Endothelial cell of umbilical vein (primary cell): ENCODE measurements at regions not wholly inside any gene's neighbourhood (a gene's known extent, or its start where the extent isn't known, plus 50 kb on each side); places are given as distances from the start of the nearest gene placed in this dataset.

ENCODE experiments used
- BruUV-seq: library from RNA; stranded (reverse); fragments of 400-500 nt; replicated peaks from 2 replicates; lab custom pipeline; 2021; lab: Mats Ljungman, UMichigan
- CTCF ChIA-PET: fragments of 300-600, 350-600 bp; sonication (Branson Sonifier 250); formaldehyde crosslinking; loops from one replicate; lab custom pipeline; 2021; ENCODE audit warnings: antibody characterized with exemption, inconsistent platforms; lab: Charles Lee
- POLR2A ChIA-PET: fragments of 300-600, 350-600 bp; sonication (Branson Sonifier 250); formaldehyde crosslinking; loops from one replicate; lab custom pipeline; 2021; ENCODE audit warnings: antibody characterized with exemption, inconsistent platforms; lab: Charles Lee
- DNase-seq: peaks from one replicate; pipeline ENCODE4 v3.0.0-alpha.2; 2011; ENCODE audit warnings: low read depth, low spot score
- FAIRE-seq: peaks from 2 replicates; lab custom pipeline; 2011; peaks lifted over from hg19 to GRCh38; lab: Jason Lieb, UNC
- H2AFZ ChIP-seq: 2 replicates; pipeline ENCODE4 v1.6.0; 2012; ENCODE audit warnings: low read depth, low read length, control low read depth, inconsistent platforms
- H3K27ac ChIP-seq: 2 replicates; pipeline ENCODE4 v1.5.1; 2011; ENCODE audit warnings: low read depth, mild to moderate bottlenecking, control low read depth, low read length, moderate library complexity; ENCODE audit not compliant: insufficient read depth
- H3K27me3 ChIP-seq, 2 experiments: 2 replicates each; pipeline versions ENCODE4 v1.6.0 to v1.6.1; 2011; ENCODE audit warnings: low read length in 2 of 2, mixed read lengths in 1 of 2; ENCODE audit not compliant: control insufficient read depth in 2 of 2, insufficient read depth in 2 of 2
- H3K36me3 ChIP-seq, 2 experiments: 2 replicates in 1 of 2; 3 replicates in 1 of 2; pipeline ENCODE4 v1.5.1; 2011; ENCODE audit warnings: low read length in 2 of 2, mild to moderate bottlenecking in 1 of 2, moderate library complexity in 1 of 2; ENCODE audit not compliant: control insufficient read depth in 2 of 2, insufficient read depth in 2 of 2; ENCODE audit errors: extremely low read depth in 1 of 2
- H3K4me1 ChIP-seq: 3 replicates; pipeline ENCODE4 v1.5.1; 2011; ENCODE audit warnings: mild to moderate bottlenecking, low read length; ENCODE audit not compliant: control insufficient read depth, insufficient read depth; ENCODE audit errors: extremely low read depth
- H3K4me2 ChIP-seq: 2 replicates; pipeline ENCODE4 v1.6.1; 2011; ENCODE audit warnings: low read length, control low read depth, mixed read lengths; ENCODE audit not compliant: insufficient read depth
- H3K4me3 ChIP-seq, 3 experiments: fragments of 200-600 bp in 1 of 3; sonication (generic), shearing (Covaris generic) in 1 of 3; replicated peaks in 1 of 3; 2 replicates each; pipeline ENCODE4 v1.5.1; 2011 to 2016; ENCODE audit warnings: control low read depth in 3 of 3, low read length in 3 of 3, mild to moderate bottlenecking in 2 of 3, inconsistent platforms in 1 of 3, low read depth in 1 of 3, moderate library complexity in 1 of 3; ENCODE audit not compliant: insufficient read depth in 1 of 3
- H3K79me2 ChIP-seq: 2 replicates; pipeline ENCODE4 v1.6.0; 2012; ENCODE audit warnings: low read length, inconsistent platforms; ENCODE audit not compliant: control insufficient read depth, insufficient read depth
- H3K9ac ChIP-seq: replicated peaks from 2 replicates; pipeline ENCODE3; 2011; ENCODE audit warnings: low read length, control low read depth; ENCODE audit not compliant: insufficient read depth; ENCODE audit errors: extremely low read depth
- H3K9me1 ChIP-seq: replicated peaks from 3 replicates; pipeline ENCODE4 v1.6.0; 2011; ENCODE audit warnings: mild to moderate bottlenecking, low read length; ENCODE audit not compliant: control insufficient read depth, insufficient read depth; ENCODE audit errors: extremely low read depth
- H3K9me3 ChIP-seq: replicated peaks from 2 replicates; pipeline ENCODE4 v1.5.1; 2012; ENCODE audit warnings: low read length, inconsistent platforms; ENCODE audit not compliant: control insufficient read depth, insufficient read depth
- H4K20me1 ChIP-seq: replicated peaks from 2 replicates; pipeline ENCODE3; 2011; ENCODE audit warnings: mild to moderate bottlenecking, low read length; ENCODE audit not compliant: control insufficient read depth, insufficient read depth; ENCODE audit errors: extremely low read depth
- CTCF ChIP-seq, 2 donors: IDR thresholded peaks; 1 replicate in 1 of 2; 2 replicates in 1 of 2; pipeline ENCODE4 v1.5.1; 2011; ENCODE audit warnings: low read length in 2 of 2, mild to moderate bottlenecking in 2 of 2, moderate library complexity in 2 of 2, control low read depth in 1 of 2, inconsistent platforms in 1 of 2, low read depth in 1 of 2; ENCODE audit not compliant: insufficient read depth in 1 of 2; ENCODE audit errors: extremely low read depth in 1 of 2
- EZH2 ChIP-seq: IDR thresholded peaks from 2 replicates; pipeline ENCODE4 v1.6.1; 2012; ENCODE audit warnings: borderline replicate concordance, low read depth, mild to moderate bottlenecking, moderate library complexity, low read length, inconsistent platforms; ENCODE audit not compliant: severe bottlenecking
- FOS ChIP-seq: IDR thresholded peaks from 2 replicates; pipeline ENCODE4 v1.6.1; 2011; ENCODE audit warnings: mild to moderate bottlenecking, low read length, moderate library complexity, borderline replicate concordance; ENCODE audit not compliant: insufficient read depth
- GATA2 ChIP-seq: IDR thresholded peaks from 2 replicates; pipeline ENCODE4 v1.7.0; 2011; ENCODE audit warnings: low read depth, mild to moderate bottlenecking, moderate library complexity, mixed read lengths, low read length; ENCODE audit not compliant: insufficient read length, insufficient read depth
- JUN ChIP-seq: IDR thresholded peaks from 2 replicates; pipeline ENCODE4 v1.6.1; 2011; ENCODE audit warnings: borderline replicate concordance, low read depth; ENCODE audit not compliant: insufficient read length, insufficient read depth
- MAX ChIP-seq: IDR thresholded peaks from 2 replicates; pipeline ENCODE4 v1.6.1; 2011; ENCODE audit not compliant: insufficient read depth, insufficient read length
- MYC ChIP-seq: IDR thresholded peaks from one replicate; pipeline ENCODE4 v1.6.1; 2011; ENCODE audit warnings: mild to moderate bottlenecking, low read depth, low read length
- POLR2A ChIP-seq: IDR thresholded peaks from 2 replicates; pipeline ENCODE4 v1.6.1; 2012; ENCODE audit warnings: low read depth, mild to moderate bottlenecking, control low read depth, low read length
- POLR2AphosphoS5 ChIP-seq: IDR thresholded peaks from 2 replicates; pipeline ENCODE4 v1.6.1; 2012; ENCODE audit warnings: low read depth, mild to moderate bottlenecking, control low read depth, low read length, moderate library complexity; ENCODE audit not compliant: insufficient read depth
- dilution Hi-C: fragments of 300-500 bp; cut with MboI; formaldehyde crosslinking; loops from one replicate; pipeline ENCODE4 v1.15.0; 2019; ENCODE audit warnings: low sequenced_read_pairs; ENCODE audit not compliant: extremely low pct_ligation_motif_present
- intact Hi-C: fragments of 100-400 bp; cut with micrococcal nuclease; formaldehyde crosslinking; loops from one replicate; pipeline ENCODE4 v1.10.0; 2022

- Histone ChIP-seq H3K4me1 (no peaks in the 10 kb centered on the region), H3K4me3 (no peak overlapping the region), H3K9me3 (no peaks in the 10 kb centered on the region), H3K4me2 (no peak overlapping the region), H2AFZ (no peak overlapping the region), H3K27ac (no peak overlapping the region), H4K20me1 (no peaks in the 10 kb centered on the region), H3K79me2 (no peaks in the 10 kb centered on the region), H3K27me3 (no peaks in the 10 kb centered on the region), H3K9ac (no peak overlapping the region), H3K9me1 (no peaks in the 10 kb centered on the region), H3K36me3 (no peaks in the 10 kb centered on the region)
- ChIA-PET CTCF (interaction anchor here (0.6 kb wide), 1 partner anchor 14 kb away, joined by 3 read pairs; no protein-coding TSS in a partner anchor), POLR2A (no interaction called here)
- DNase-seq (no peak), FAIRE-seq (no peak)
- no TSS peak for BruUV-seq
- intact Hi-C loops: no loop called here
- dilution Hi-C loops: no loop called here
- TF ChIP-seq MAX: no peak
- no peak for TF ChIP-seq POLR2AphosphoS5
- TF ChIP-seq FOS: no peak
- TF ChIP-seq GATA2: no peak
- no peak for TF ChIP-seq MYC
- TF ChIP-seq JUN: no peak
- TF ChIP-seq EZH2: no peak
- no peak for TF ChIP-seq CTCF (IDR thresholded peaks at IDR 0.05; ENCODE audit: extremely low read depth in 1 of 2, insufficient read depth in 1 of 2, low read depth in 1 of 2, low read length in 2 of 2)
- TF ChIP-seq POLR2A: no peak
These were observed 556.0 kb downstream of the PTPRC start for GRCh38 chr1:199194862-199195261.
